ENCODE measurements at regions not wholly inside any gene's neighbourhood (a gene's known extent, or its start where the extent isn't known, plus 50 kb on each side); places are given as distances from the start of the nearest gene placed in this dataset.

GRCh38 chrX:82058728-82059127 lies 856.8 kb downstream of the SH3BGRL start:
- intact Hi-C loops (cut with DNase I): no loop called here
- DNase-seq: no peak

- no peak for DNase-seq
- intact Hi-C loops (cut with DNase I): no loop called here
These were observed 869.0 kb downstream of the SH3BGRL start for GRCh38 chrX:82070948-82071347.

- DNase-seq: peak in 2 of 42 donors; percentile 2 to 20
- intact Hi-C loops (cut with DNase I): no loop called here
These were observed 879.1 kb downstream of the SH3BGRL start for GRCh38 chrX:82081027-82081426.

GRCh38 chrX:82087699-82088098 lies 885.8 kb downstream of the SH3BGRL start:
- peak in 5 of 42 donors; percentile 1 to 39 (median 3) for DNase-seq
- intact Hi-C loops (cut with DNase I): no loop called here

- intact Hi-C loops (cut with DNase I): no loop called here
- no peak for DNase-seq
These were observed 890.4 kb downstream of the SH3BGRL start for GRCh38 chrX:82092307-82092706.

GRCh38 chrX:82125103-82125502 lies 923.2 kb downstream of the SH3BGRL start:
- no peak for DNase-seq
- intact Hi-C loops (cut with DNase I): no loop called here

- no peak for DNase-seq
- intact Hi-C loops (cut with DNase I): no loop called here
These were observed 925.6 kb downstream of the SH3BGRL start for GRCh38 chrX:82127228-82128123.

- intact Hi-C loops (cut with DNase I): no loop called here
- no peak for DNase-seq
These were observed 932.5 kb downstream of the SH3BGRL start for GRCh38 chrX:82134378-82134777.

- intact Hi-C loops (cut with DNase I): no loop called here
- no peak for DNase-seq
These were observed 940.0 kb downstream of the SH3BGRL start for GRCh38 chrX:82141942-82142341.

GRCh38 chrX:82161195-82161594 lies 959.3 kb downstream of the SH3BGRL start:
- intact Hi-C loops (cut with DNase I): no loop called here
- DNase-seq: no peak

- intact Hi-C loops (cut with DNase I): no loop called here
- DNase-seq: no peak
These were observed 961.8 kb downstream of the SH3BGRL start for GRCh38 chrX:82163701-82164100.

GRCh38 chrX:82196866-82197265 lies 995.0 kb downstream of the SH3BGRL start:
- no peak for DNase-seq
- intact Hi-C loops (cut with DNase I): no loop called here

- intact Hi-C loops (cut with DNase I): no loop called here
These were observed 1007.1 kb downstream of the SH3BGRL start for GRCh38 chrX:82208975-82209374.

GRCh38 chrX:82218361-82218760 lies 1016.5 kb downstream of the SH3BGRL start:
- intact Hi-C loops (cut with DNase I): no loop called here

More at GRCh38 chrX:82208975-82209374, 1007.1 kb downstream of the SH3BGRL start:
- DNase-seq: no peak

GRCh38 chrX:82219129-82219528 lies 1017.2 kb downstream of the SH3BGRL start:
- intact Hi-C loops (cut with DNase I): no loop called here
- no peak for DNase-seq

More at GRCh38 chrX:82218361-82218760, 1016.5 kb downstream of the SH3BGRL start:
- DNase-seq: peak in 1 of 42 donors; percentile 2

- no peak for DNase-seq
- intact Hi-C loops (cut with DNase I): no loop called here
These were observed 1023.1 kb downstream of the SH3BGRL start for GRCh38 chrX:82224961-82225360.

GRCh38 chrX:82230013-82230412 lies 1028.1 kb downstream of the SH3BGRL start:
- no peak for DNase-seq
- intact Hi-C loops (cut with DNase I): no loop called here

GRCh38 chrX:82232679-82233078 lies 1030.8 kb downstream of the SH3BGRL start:
- intact Hi-C loops (cut with DNase I): no loop called here
- no peak for DNase-seq

GRCh38 chrX:82237328-82237727 lies 1035.4 kb downstream of the SH3BGRL start:
- intact Hi-C loops (cut with DNase I): no loop called here
- DNase-seq: no peak
